GM12865 (cell line): ENCODE measurements at regions not wholly inside any gene's neighbourhood (a gene's known extent, or its start where the extent isn't known, plus 50 kb on each side); places are given as distances from the start of the nearest gene placed in this dataset.

ENCODE experiments used
- DNase-seq: peaks from one replicate; pipeline ENCODE4 v3.0.0; 2010; ENCODE audit warnings: low read depth
- H3K4me3 ChIP-seq: 2 replicates; pipeline ENCODE4 v1.5.1; 2011; ENCODE audit warnings: mild to moderate bottlenecking, low read depth, low read length, control low read depth
- CTCF ChIP-seq: IDR thresholded peaks from 2 replicates; pipeline ENCODE4 v1.5.1; 2011; ENCODE audit warnings: low read length, control low read depth, low read depth, inconsistent platforms; ENCODE audit not compliant: insufficient read depth; ENCODE audit errors: missing control alignments

DNA sequence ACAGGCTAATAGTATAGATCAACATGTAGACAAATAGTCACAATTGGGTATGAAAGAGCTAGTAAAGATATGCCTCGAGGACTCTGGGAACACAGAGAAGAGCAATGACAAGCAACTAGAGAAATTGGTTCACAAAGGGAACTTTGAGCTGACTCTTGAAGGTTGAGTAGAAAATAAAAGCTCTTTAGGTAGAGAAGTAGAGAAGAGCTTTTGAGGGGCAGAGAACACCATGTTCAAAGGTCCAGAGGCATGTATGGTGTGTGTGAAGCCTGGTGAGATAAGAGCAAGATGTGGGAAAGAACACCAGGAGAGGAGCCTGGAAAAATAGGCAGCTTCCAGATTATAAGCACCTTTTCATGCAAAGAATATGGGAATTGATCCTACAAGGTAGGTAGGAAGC is 109.7 kb upstream of the MAGI3 start:
- DNase-seq, result no peak
- no peak for TF ChIP-seq CTCF
- H3K4me3 ChIP-seq, result no peak overlapping the region

DNA sequence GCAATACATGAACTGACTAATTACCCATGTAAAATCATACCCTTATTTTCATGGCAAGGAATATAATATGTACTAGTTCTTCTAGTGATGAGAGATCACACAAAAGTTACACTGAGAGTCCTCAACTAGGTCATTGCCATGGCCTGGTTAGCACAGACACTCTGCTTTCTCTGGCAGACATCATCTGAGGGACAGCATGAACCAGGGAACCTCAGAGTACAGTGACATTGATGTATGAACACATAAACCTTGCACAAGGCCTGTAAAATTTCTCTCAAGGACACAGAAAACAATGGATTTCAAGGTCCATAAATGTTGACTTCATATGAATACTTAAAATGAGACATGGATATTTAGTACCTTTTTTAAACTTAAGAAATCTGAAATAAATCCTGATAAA is 108.8 kb upstream of the MAGI3 start:
- no peak for DNase-seq
- no peak overlapping the region for H3K4me3 ChIP-seq
- TF ChIP-seq CTCF, result no peak

DNA sequence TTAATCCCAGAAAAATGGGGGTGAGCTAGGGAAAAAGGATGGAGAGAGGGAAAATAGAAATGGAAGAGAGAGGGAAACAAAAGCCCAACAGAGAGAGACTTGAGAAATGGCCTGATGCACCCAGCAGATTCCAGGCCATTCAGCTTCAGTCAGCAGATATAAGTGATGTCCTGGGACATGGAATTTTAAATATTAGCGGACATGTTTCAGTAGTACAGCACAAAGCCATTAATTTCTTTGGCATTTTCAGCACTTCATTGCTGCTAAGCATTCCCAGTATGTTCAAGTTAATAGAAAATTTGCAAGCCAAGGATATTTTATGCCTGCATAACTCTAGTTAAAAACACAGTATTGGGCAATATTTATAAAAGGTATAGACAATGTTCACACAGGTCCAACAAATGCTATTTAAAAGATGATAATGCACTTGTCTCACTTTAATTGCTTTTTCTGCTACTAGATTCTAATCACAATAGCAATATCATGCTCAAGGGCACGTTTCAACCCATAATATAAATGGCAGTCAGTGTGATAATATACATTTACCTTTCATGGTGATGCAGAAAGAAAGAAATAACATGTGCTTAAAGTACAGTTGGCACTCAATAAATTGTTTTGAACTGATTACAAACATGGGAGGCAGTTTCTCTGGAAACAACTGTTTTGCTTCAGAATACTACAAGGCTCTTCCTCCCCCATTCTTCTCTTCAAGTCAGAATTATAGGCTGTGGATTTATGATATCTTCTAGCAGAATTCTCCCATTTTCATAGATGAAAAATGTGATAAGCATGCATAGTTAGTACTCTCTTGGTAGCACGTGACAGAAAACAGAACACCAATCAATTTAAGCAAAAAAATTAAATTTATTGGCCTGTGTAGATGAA is 108.1 kb upstream of the MAGI3 start:
- no peak overlapping the region for H3K4me3 ChIP-seq
- TF ChIP-seq CTCF, result no peak
- DNase-seq, result no peak

GRCh38 chr1:113282893-113283285 is 107.4 kb upstream of the MAGI3 start:
- no peak for DNase-seq
- TF ChIP-seq CTCF, result no peak

DNA sequence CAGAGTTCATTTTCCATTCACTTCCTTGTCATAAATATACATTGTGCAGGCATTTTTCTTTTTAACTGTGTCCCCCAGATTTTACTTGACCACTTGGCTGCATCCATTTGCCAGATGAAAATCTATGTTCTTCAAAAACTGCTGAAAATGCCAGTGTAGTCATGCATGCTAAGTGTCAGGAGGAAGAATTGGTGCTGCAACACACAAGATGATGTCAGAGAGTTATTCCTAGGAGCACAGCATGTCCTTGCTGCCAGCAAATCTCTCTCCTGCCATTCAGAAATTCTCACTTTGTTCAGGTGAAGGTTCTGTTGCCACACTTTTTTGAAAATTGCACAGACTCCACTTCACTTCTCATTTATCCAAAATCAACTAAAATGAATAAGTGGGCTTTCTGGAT is 106.4 kb upstream of the MAGI3 start:
- TF ChIP-seq CTCF, result no peak

More at GRCh38 chr1:113282893-113283285, 107.4 kb upstream of the MAGI3 start:
- no peak overlapping the region for H3K4me3 ChIP-seq

GRCh38 chr1:113286156-113286555 is 104.2 kb upstream of the MAGI3 start:
- no peak for DNase-seq
- H3K4me3 ChIP-seq, result no peak overlapping the region
- no peak for TF ChIP-seq CTCF

More for the DNA sequence above, 106.4 kb upstream of the MAGI3 start:
- H3K4me3 ChIP-seq, result no peak overlapping the region
- DNase-seq, result no peak

GRCh38 chr1:113291777-113292602 is 98.3 kb upstream of the MAGI3 start:
- no peak for TF ChIP-seq CTCF
- H3K4me3 ChIP-seq, result no peak overlapping the region

More at GRCh38 chr1:113291777-113292602, 98.3 kb upstream of the MAGI3 start:
- no peak for DNase-seq
